Chondrocyte (in vitro differentiated cells): ENCODE measurements at regions not wholly inside any gene's neighbourhood (a gene's known extent, or its start where the extent isn't known, plus 50 kb on each side); places are given as distances from the start of the nearest gene placed in this dataset.

ENCODE experiments used
- DNase-seq: peaks from one replicate; pipeline ENCODE4 v3.0.0; 2021; ENCODE audit warnings: mixed read lengths, low spot score
- H3K27ac Mint-ChIP-seq: one replicate; pipeline ENCODE4 v1.8.0; 2021; ENCODE audit warnings: mild to moderate bottlenecking, moderate library complexity, mixed read lengths; ENCODE audit not compliant: unreplicated experiment
- H3K27me3 Mint-ChIP-seq: 2 replicates; pipeline ENCODE4 v1.8.0; 2021; ENCODE audit warnings: low read depth, mixed read lengths
- H3K36me3 Mint-ChIP-seq: 2 replicates; pipeline ENCODE4 v1.8.0; 2021; ENCODE audit warnings: low read depth, mixed read lengths
- H3K4me1 Mint-ChIP-seq: 2 replicates; pipeline ENCODE4 v1.8.0; 2021; ENCODE audit warnings: low read depth, mild to moderate bottlenecking, mixed read lengths
- H3K4me3 Mint-ChIP-seq: one replicate; pipeline ENCODE4 v1.8.0; 2021; ENCODE audit warnings: mild to moderate bottlenecking, moderate library complexity, mixed read lengths; ENCODE audit not compliant: unreplicated experiment
- H3K9me3 Mint-ChIP-seq: 2 replicates; pipeline ENCODE4 v1.8.0; 2021; ENCODE audit warnings: low read depth, mixed read lengths
- CTCF ChIP-seq: fragments of 200-600 bp; sonication (generic); IDR thresholded peaks from 2 replicates; pipeline ENCODE4 v1.5.0; 2021; ENCODE audit warnings: antibody characterized with exemption, mild to moderate bottlenecking, moderate library complexity

- Mint-ChIP-seq H3K9me3 (no peaks in the 10 kb centered on the region), H3K36me3 (peaks cover 12% of the 10 kb centered on the region), H3K27me3 (no peaks in the 10 kb centered on the region), H3K27ac (no peak overlapping the region), H3K4me1 (peaks cover 33% of the 10 kb centered on the region), H3K4me3 (no peak overlapping the region)
- TF ChIP-seq CTCF: no peak
- no peak for DNase-seq
Observed at GRCh38 chr10:29710128-29710527, 75.4 kb upstream of the SVIL start.

- H3K27ac Mint-ChIP-seq: no peak overlapping the region
- H3K9me3 Mint-ChIP-seq: no peaks in the 10 kb centered on the region
- H3K27me3 Mint-ChIP-seq: no peaks in the 10 kb centered on the region
- H3K36me3 Mint-ChIP-seq: peaks cover 12% of the 10 kb centered on the region
- TF ChIP-seq CTCF: no peak
- peaks cover 33% of the 10 kb centered on the region for H3K4me1 Mint-ChIP-seq
- no peak overlapping the region for H3K4me3 Mint-ChIP-seq
- no peak for DNase-seq
Observed at GRCh38 chr10:29709484-29710002, 74.8 kb upstream of the SVIL start.

- H3K27ac Mint-ChIP-seq: peak overlapping the region; percentile 45
- H3K9me3 Mint-ChIP-seq: no peaks in the 10 kb centered on the region
- H3K4me1 Mint-ChIP-seq: peaks cover 31% of the 10 kb centered on the region
- no peaks in the 10 kb centered on the region for H3K27me3 Mint-ChIP-seq
- H3K36me3 Mint-ChIP-seq: peaks cover 9% of the 10 kb centered on the region
- no peak for DNase-seq
- H3K4me3 Mint-ChIP-seq: peak overlapping the region; percentile 25
- no peak for TF ChIP-seq CTCF
Observed at GRCh38 chr10:29703271-29703670, 68.5 kb upstream of the SVIL start.

GRCh38 chr10:29702273-29703164 is 67.7 kb upstream of the SVIL start:
- peaks cover 31% of the 10 kb centered on the region for H3K4me1 Mint-ChIP-seq
- no peak for TF ChIP-seq CTCF
- H3K27me3 Mint-ChIP-seq: no peaks in the 10 kb centered on the region
- peaks cover 9% of the 10 kb centered on the region for H3K36me3 Mint-ChIP-seq
- H3K27ac Mint-ChIP-seq: peak overlapping the region; percentile 45
- H3K9me3 Mint-ChIP-seq: no peaks in the 10 kb centered on the region
- no peak for DNase-seq
- no peak overlapping the region for H3K4me3 Mint-ChIP-seq

GRCh38 chr10:29701306-29701705 is 66.5 kb upstream of the SVIL start:
- Mint-ChIP-seq H3K27me3 (no peaks in the 10 kb centered on the region), H3K4me1 (peaks cover 31% of the 10 kb centered on the region), H3K4me3 (no peak overlapping the region), H3K36me3 (no peaks in the 10 kb centered on the region), H3K27ac (no peak overlapping the region), H3K9me3 (no peaks in the 10 kb centered on the region)
- TF ChIP-seq CTCF: no peak
- DNase-seq: no peak
